Suprapubic skin (tissue), 4 donors: ENCODE measurements at regions not wholly inside any gene's neighbourhood (a gene's known extent, or its start where the extent isn't known, plus 50 kb on each side); places are given as distances from the start of the nearest gene placed in this dataset.

Source experiments
- DNase-seq, 2 donors: peaks; one replicate each; pipeline ENCODE4 v3.0.0-alpha.2; 2019; ENCODE audit warnings: low spot score in 2 of 2
- H3K27ac ChIP-seq: fragments of 200-600 bp; sonication (generic); one replicate; pipeline ENCODE4 v1.5.1; 2019
- H3K27me3 ChIP-seq: fragments of 200-600 bp; sonication (generic); one replicate; pipeline ENCODE4 v1.5.1; 2019
- H3K36me3 ChIP-seq: fragments of 200-600 bp; sonication (generic); one replicate; pipeline ENCODE4 v1.5.1; 2019
- H3K4me1 ChIP-seq: fragments of 200-600 bp; sonication (generic); one replicate; pipeline ENCODE4 v1.5.1; 2019
- H3K4me3 ChIP-seq: fragments of 200-600 bp; sonication (generic); one replicate; pipeline ENCODE4 v1.5.1; 2019; ENCODE audit warnings: mild to moderate bottlenecking
- H3K9me3 ChIP-seq: fragments of 200-600 bp; sonication (generic); one replicate; pipeline ENCODE4 v1.5.1; 2019
- EP300 ChIP-seq: sonication (generic); formaldehyde crosslinking; IDR thresholded peaks from one replicate; pipeline ENCODE4 v1.6.1; 2017; ENCODE audit warnings: antibody characterized with exemption
- POLR2A ChIP-seq, 2 donors: fragments of 450-650 bp; IDR thresholded peaks; one replicate each; pipeline ENCODE4 v1.6.1; 2017; ENCODE audit warnings: antibody characterized with exemption in 2 of 2, mild to moderate bottlenecking in 2 of 2, moderate library complexity in 2 of 2
- POLR2AphosphoS5 ChIP-seq, 3 donors: sonication (generic); formaldehyde crosslinking; IDR thresholded peaks; one replicate each; pipeline ENCODE4 v1.6.1; 2017; ENCODE audit warnings: antibody characterized with exemption in 3 of 3
- WGBS: methylation state at CpG from one replicate; pipeline ENCODE4 v1.1.5; 2018; 5-methylcytosine and 5-hydroxymethylcytosine counted together
- TF ChIP-seq, protein P1 (sequence below), 2 donors: fragments of 200-600 bp in 1 of 2; fragments of 450-650 bp in 1 of 2; sonication (generic) in 1 of 2; IDR thresholded peaks; one replicate each; pipeline ENCODE4 v1.5.1; 2016 to 2019; ENCODE audit warnings: antibody characterized with exemption in 2 of 2, mild to moderate bottlenecking in 1 of 2, moderate library complexity in 1 of 2

- H3K27me3 ChIP-seq: no peaks in the 10 kb centered on the region
- H3K4me3 ChIP-seq: no peak overlapping the region
- H3K27ac ChIP-seq: no peak overlapping the region
- DNase-seq: no peak
- TF ChIP-seq POLR2AphosphoS5 (IDR thresholded peaks at IDR 0.05) (no peak), POLR2A (IDR thresholded peaks at IDR 0.05) (no peak), EP300 (no peak)
- TF ChIP-seq, protein P1, sequence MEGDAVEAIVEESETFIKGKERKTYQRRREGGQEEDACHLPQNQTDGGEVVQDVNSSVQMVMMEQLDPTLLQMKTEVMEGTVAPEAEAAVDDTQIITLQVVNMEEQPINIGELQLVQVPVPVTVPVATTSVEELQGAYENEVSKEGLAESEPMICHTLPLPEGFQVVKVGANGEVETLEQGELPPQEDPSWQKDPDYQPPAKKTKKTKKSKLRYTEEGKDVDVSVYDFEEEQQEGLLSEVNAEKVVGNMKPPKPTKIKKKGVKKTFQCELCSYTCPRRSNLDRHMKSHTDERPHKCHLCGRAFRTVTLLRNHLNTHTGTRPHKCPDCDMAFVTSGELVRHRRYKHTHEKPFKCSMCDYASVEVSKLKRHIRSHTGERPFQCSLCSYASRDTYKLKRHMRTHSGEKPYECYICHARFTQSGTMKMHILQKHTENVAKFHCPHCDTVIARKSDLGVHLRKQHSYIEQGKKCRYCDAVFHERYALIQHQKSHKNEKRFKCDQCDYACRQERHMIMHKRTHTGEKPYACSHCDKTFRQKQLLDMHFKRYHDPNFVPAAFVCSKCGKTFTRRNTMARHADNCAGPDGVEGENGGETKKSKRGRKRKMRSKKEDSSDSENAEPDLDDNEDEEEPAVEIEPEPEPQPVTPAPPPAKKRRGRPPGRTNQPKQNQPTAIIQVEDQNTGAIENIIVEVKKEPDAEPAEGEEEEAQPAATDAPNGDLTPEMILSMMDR (IDR thresholded peaks at IDR 0.05): no peak
- no peaks in the 10 kb centered on the region for H3K36me3 ChIP-seq
- H3K4me1 ChIP-seq: no peaks in the 10 kb centered on the region
- WGBS: 60% methylated on average over 3 of the region's 3 CpGs
- H3K9me3 ChIP-seq: no peaks in the 10 kb centered on the region
Observed at GRCh38 chr10:44320756-44321155, 64.1 kb downstream of the CXCL12 start.

GRCh38 chr10:44317856-44318255 is 67.0 kb downstream of the CXCL12 start:
- no peaks in the 10 kb centered on the region for H3K4me1 ChIP-seq
- H3K9me3 ChIP-seq: no peaks in the 10 kb centered on the region
- H3K4me3 ChIP-seq: no peak overlapping the region
- 86% methylated on average over 3 of the region's 3 CpGs for WGBS
- no peak for DNase-seq
- TF ChIP-seq EP300 (no peak), POLR2AphosphoS5 (IDR thresholded peaks at IDR 0.05) (no peak), POLR2A (IDR thresholded peaks at IDR 0.05) (no peak)
- TF ChIP-seq, protein P1 (IDR thresholded peaks at IDR 0.05): no peak
- no peak overlapping the region for H3K27ac ChIP-seq
- H3K36me3 ChIP-seq: no peaks in the 10 kb centered on the region
- H3K27me3 ChIP-seq: no peaks in the 10 kb centered on the region

DNA sequence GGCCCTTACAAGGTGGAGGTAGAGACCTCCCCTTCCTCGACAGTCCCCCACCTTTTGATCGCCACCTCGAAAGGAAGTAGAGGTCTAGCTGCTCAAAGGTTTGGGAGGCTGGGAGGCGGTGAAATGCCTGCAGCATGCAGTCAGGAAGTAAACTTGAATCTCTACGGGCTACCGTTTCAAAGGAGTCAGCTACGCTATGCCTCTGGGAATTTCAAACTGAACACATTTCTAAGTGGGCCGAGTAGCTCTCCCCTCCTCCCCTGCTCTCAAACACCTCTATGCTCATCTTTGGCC is 68.0 kb downstream of the CXCL12 start:
- H3K27me3 ChIP-seq: no peaks in the 10 kb centered on the region
- H3K36me3 ChIP-seq: no peaks in the 10 kb centered on the region
- WGBS: 78% methylated on average over 8 of the region's 8 CpGs
- no peaks in the 10 kb centered on the region for H3K9me3 ChIP-seq
- no peak for DNase-seq
- TF ChIP-seq, protein P1 (IDR thresholded peaks at IDR 0.05): no peak
- no peak for TF ChIP-seq EP300
- no peak for TF ChIP-seq POLR2A (IDR thresholded peaks at IDR 0.05)
- no peak for TF ChIP-seq POLR2AphosphoS5 (IDR thresholded peaks at IDR 0.05)
- no peak overlapping the region for H3K4me3 ChIP-seq
- H3K27ac ChIP-seq: no peak overlapping the region
- H3K4me1 ChIP-seq: no peaks in the 10 kb centered on the region

- no peaks in the 10 kb centered on the region for H3K27me3 ChIP-seq
- no peaks in the 10 kb centered on the region for H3K36me3 ChIP-seq
- H3K4me1 ChIP-seq: peaks cover 3% of the 10 kb centered on the region
- H3K27ac ChIP-seq: no peak overlapping the region
- no peak overlapping the region for H3K4me3 ChIP-seq
- 82% methylated on average over 8 of the region's 8 CpGs for WGBS
- no peaks in the 10 kb centered on the region for H3K9me3 ChIP-seq
- TF ChIP-seq POLR2AphosphoS5 (IDR thresholded peaks at IDR 0.05): no peak
- TF ChIP-seq POLR2A (IDR thresholded peaks at IDR 0.05): no peak
- no peak for DNase-seq
Observed at GRCh38 chr10:44316187-44316921, 68.5 kb downstream of the CXCL12 start.

DNA sequence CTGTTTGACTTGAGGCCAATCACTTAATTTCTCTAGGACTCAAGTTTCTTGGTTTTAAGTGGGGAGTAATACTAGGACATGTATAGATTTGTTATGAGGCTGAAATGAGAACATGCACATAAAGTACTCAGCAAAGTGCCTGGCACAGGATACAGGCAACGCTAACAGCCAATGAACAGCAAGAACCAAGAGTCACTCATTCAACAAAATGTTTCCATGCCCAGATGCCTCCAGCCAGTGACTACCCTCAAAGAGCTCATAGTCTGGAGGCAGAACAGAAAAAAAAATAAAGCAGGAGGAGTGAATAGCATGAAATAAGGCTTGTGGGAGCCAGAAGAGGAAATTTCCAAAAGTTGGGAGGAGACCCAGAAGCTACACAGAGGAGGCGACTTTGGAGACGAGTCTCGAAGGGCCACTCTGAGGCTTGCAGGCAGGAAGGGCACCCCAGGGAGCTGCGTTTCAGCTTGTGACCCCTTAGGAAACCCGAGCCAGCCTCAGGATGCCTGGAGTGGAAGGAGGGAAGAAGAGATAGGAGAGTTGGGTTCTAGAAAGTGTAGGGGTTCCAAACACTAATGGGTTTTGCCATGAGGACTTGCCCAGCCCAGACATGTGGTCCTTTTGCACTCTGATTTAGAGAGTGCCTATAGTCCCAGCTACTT is 70.0 kb downstream of the CXCL12 start:
- H3K36me3 ChIP-seq: no peaks in the 10 kb centered on the region
- no peaks in the 10 kb centered on the region for H3K9me3 ChIP-seq
- H3K27ac ChIP-seq: no peak overlapping the region
- TF ChIP-seq POLR2AphosphoS5 (IDR thresholded peaks at IDR 0.05) (no peak), EP300 (no peak), POLR2A (IDR thresholded peaks at IDR 0.05) (no peak)
- TF ChIP-seq, protein P1 (IDR thresholded peaks at IDR 0.05): no peak
- H3K27me3 ChIP-seq: peaks cover 5% of the 10 kb centered on the region
- H3K4me3 ChIP-seq: no peak overlapping the region
- 75% methylated on average over 6 of the region's 6 CpGs for WGBS
- no peak for DNase-seq
- peaks cover 12% of the 10 kb centered on the region for H3K4me1 ChIP-seq
